GM12878 (cell line): ENCODE measurements at regions not wholly inside any gene's neighbourhood (a gene's known extent, or its start where the extent isn't known, plus 50 kb on each side); places are given as distances from the start of the nearest gene placed in this dataset.

Experiments used
- BHLHE40 ChIP-seq, 2 experiments: fragments of 450-650 bp in 1 of 2; IDR thresholded peaks; 2 replicates each; pipeline ENCODE4 v1.6.1; 2011 to 2017; ENCODE audit warnings: low read depth in 2 of 2, borderline replicate concordance in 1 of 2, improper control_type of control experiment in 1 of 2, low read length in 1 of 2, mild to moderate bottlenecking in 1 of 2
- CTCF ChIP-seq, 3 experiments: IDR thresholded peaks in 2 of 3; conservative IDR thresholded peaks in 1 of 3; 2 replicates each; pipeline ENCODE4 v1.5.1; 2011; ENCODE audit warnings: low read depth in 3 of 3, low read length in 3 of 3, mild to moderate bottlenecking in 3 of 3, control low read depth in 2 of 3, moderate library complexity in 2 of 3, inconsistent platforms in 1 of 3, mixed read lengths in 1 of 3; ENCODE audit not compliant: control insufficient read depth in 2 of 3, insufficient read depth in 1 of 3; ENCODE audit errors: extremely low read depth in 1 of 3
- POLR2A ChIP-seq: IDR thresholded peaks from 2 replicates; pipeline ENCODE4 v1.6.1; 2011; ENCODE audit warnings: low read depth, mild to moderate bottlenecking, low read length
- RUNX3 ChIP-seq: IDR thresholded peaks from 2 replicates; pipeline ENCODE4 v1.6.1; 2012; ENCODE audit warnings: low read length, inconsistent platforms
- TF ChIP-seq, protein P1 (sequence below): fragments of 450-650 bp; IDR thresholded peaks from 2 replicates; pipeline ENCODE4 v1.6.1; 2017; ENCODE audit warnings: mild to moderate bottlenecking

GRCh38 chr1:181392613-181393220 lies 90.6 kb upstream of the CACNA1E start:
- no peak for TF ChIP-seq BHLHE40 (IDR thresholded peaks at IDR 0.05; ENCODE audit: borderline replicate concordance in 1 of 2, low read depth in 2 of 2, low read length in 1 of 2)
- TF ChIP-seq CTCF (IDR thresholded peaks at IDR 0.05 in 2 of 3, conservative IDR thresholded peaks at IDR 0.05 in 1 of 3; ENCODE audit: control insufficient read depth in 2 of 3, extremely low read depth in 1 of 3, insufficient read depth in 1 of 3, low read depth in 3 of 3, low read length in 3 of 3): no peak
- TF ChIP-seq, protein P1, sequence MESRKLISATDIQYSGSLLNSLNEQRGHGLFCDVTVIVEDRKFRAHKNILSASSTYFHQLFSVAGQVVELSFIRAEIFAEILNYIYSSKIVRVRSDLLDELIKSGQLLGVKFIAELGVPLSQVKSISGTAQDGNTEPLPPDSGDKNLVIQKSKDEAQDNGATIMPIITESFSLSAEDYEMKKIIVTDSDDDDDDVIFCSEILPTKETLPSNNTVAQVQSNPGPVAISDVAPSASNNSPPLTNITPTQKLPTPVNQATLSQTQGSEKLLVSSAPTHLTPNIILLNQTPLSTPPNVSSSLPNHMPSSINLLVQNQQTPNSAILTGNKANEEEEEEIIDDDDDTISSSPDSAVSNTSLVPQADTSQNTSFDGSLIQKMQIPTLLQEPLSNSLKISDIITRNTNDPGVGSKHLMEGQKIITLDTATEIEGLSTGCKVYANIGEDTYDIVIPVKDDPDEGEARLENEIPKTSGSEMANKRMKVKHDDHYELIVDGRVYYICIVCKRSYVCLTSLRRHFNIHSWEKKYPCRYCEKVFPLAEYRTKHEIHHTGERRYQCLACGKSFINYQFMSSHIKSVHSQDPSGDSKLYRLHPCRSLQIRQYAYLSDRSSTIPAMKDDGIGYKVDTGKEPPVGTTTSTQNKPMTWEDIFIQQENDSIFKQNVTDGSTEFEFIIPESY: no peak
- TF ChIP-seq POLR2A: no peak
- TF ChIP-seq RUNX3: no peak
